Suprapubic skin (tissue), 4 donors: ENCODE measurements at regions not wholly inside any gene's neighbourhood (a gene's known extent, or its start where the extent isn't known, plus 50 kb on each side); places are given as distances from the start of the nearest gene placed in this dataset.

Experiments
- DNase-seq, 2 donors: peaks; one replicate each; pipeline ENCODE4 v3.0.0-alpha.2; 2019; ENCODE audit warnings: low spot score in 2 of 2
- H3K27ac ChIP-seq: fragments of 200-600 bp; sonication (generic); one replicate; pipeline ENCODE4 v1.5.1; 2019
- H3K27me3 ChIP-seq: fragments of 200-600 bp; sonication (generic); one replicate; pipeline ENCODE4 v1.5.1; 2019
- H3K36me3 ChIP-seq: fragments of 200-600 bp; sonication (generic); one replicate; pipeline ENCODE4 v1.5.1; 2019
- H3K4me1 ChIP-seq: fragments of 200-600 bp; sonication (generic); one replicate; pipeline ENCODE4 v1.5.1; 2019
- H3K4me3 ChIP-seq: fragments of 200-600 bp; sonication (generic); one replicate; pipeline ENCODE4 v1.5.1; 2019; ENCODE audit warnings: mild to moderate bottlenecking
- H3K9me3 ChIP-seq: fragments of 200-600 bp; sonication (generic); one replicate; pipeline ENCODE4 v1.5.1; 2019
- EP300 ChIP-seq: sonication (generic); formaldehyde crosslinking; IDR thresholded peaks from one replicate; pipeline ENCODE4 v1.6.1; 2017; ENCODE audit warnings: antibody characterized with exemption
- POLR2A ChIP-seq, 2 donors: fragments of 450-650 bp; IDR thresholded peaks; one replicate each; pipeline ENCODE4 v1.6.1; 2017; ENCODE audit warnings: antibody characterized with exemption in 2 of 2, mild to moderate bottlenecking in 2 of 2, moderate library complexity in 2 of 2
- POLR2AphosphoS5 ChIP-seq, 3 donors: sonication (generic); formaldehyde crosslinking; IDR thresholded peaks; one replicate each; pipeline ENCODE4 v1.6.1; 2017; ENCODE audit warnings: antibody characterized with exemption in 3 of 3
- WGBS: methylation state at CpG from one replicate; pipeline ENCODE4 v1.1.5; 2018; 5-methylcytosine and 5-hydroxymethylcytosine counted together
- TF ChIP-seq, protein P1 (sequence below), 2 donors: fragments of 200-600 bp in 1 of 2; fragments of 450-650 bp in 1 of 2; sonication (generic) in 1 of 2; IDR thresholded peaks; one replicate each; pipeline ENCODE4 v1.5.1; 2016 to 2019; ENCODE audit warnings: antibody characterized with exemption in 2 of 2, mild to moderate bottlenecking in 1 of 2, moderate library complexity in 1 of 2

- WGBS: 60% methylated on average over 3 of the region's 3 CpGs
- H3K36me3 ChIP-seq: no peaks in the 10 kb centered on the region
- no peak overlapping the region for H3K27ac ChIP-seq
- no peaks in the 10 kb centered on the region for H3K27me3 ChIP-seq
- TF ChIP-seq EP300: no peak
- no peak for TF ChIP-seq POLR2A (IDR thresholded peaks at IDR 0.05)
- TF ChIP-seq, protein P1, sequence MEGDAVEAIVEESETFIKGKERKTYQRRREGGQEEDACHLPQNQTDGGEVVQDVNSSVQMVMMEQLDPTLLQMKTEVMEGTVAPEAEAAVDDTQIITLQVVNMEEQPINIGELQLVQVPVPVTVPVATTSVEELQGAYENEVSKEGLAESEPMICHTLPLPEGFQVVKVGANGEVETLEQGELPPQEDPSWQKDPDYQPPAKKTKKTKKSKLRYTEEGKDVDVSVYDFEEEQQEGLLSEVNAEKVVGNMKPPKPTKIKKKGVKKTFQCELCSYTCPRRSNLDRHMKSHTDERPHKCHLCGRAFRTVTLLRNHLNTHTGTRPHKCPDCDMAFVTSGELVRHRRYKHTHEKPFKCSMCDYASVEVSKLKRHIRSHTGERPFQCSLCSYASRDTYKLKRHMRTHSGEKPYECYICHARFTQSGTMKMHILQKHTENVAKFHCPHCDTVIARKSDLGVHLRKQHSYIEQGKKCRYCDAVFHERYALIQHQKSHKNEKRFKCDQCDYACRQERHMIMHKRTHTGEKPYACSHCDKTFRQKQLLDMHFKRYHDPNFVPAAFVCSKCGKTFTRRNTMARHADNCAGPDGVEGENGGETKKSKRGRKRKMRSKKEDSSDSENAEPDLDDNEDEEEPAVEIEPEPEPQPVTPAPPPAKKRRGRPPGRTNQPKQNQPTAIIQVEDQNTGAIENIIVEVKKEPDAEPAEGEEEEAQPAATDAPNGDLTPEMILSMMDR (IDR thresholded peaks at IDR 0.05): no peak
- TF ChIP-seq POLR2AphosphoS5 (IDR thresholded peaks at IDR 0.05): no peak
- H3K4me1 ChIP-seq: peaks cover 17% of the 10 kb centered on the region
- H3K4me3 ChIP-seq: no peak overlapping the region
- no peak for DNase-seq
- H3K9me3 ChIP-seq: no peaks in the 10 kb centered on the region
Observed at GRCh38 chr4:24659241-24659961, 75.0 kb upstream of the DHX15 start.

DNA sequence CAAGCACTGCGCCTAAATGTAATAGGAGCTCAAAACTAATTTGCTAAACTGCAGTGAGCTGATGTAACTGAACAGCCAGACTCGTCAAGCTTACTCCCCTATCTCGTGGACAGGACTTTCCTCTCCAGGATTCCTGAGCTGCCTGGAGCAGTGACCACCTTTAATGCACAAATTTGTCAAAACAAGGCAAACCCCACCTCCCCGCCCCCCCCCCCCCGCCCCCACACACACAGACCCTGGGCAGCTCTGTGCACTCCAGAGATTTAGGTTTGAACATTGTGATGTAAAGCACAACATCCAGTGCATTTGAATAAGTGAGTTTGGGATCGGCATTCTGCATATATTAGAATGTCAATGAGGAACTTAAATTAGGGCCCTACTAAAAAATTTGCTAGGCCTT is 77.7 kb upstream of the DHX15 start:
- WGBS: 80% methylated on average over 5 of the region's 6 CpGs
- Histone ChIP-seq H3K27me3 (no peaks in the 10 kb centered on the region), H3K27ac (no peak overlapping the region), H3K36me3 (no peaks in the 10 kb centered on the region), H3K9me3 (no peaks in the 10 kb centered on the region), H3K4me3 (no peak overlapping the region), H3K4me1 (peaks cover 21% of the 10 kb centered on the region)
- no peak for TF ChIP-seq EP300
- TF ChIP-seq, protein P1 (IDR thresholded peaks at IDR 0.05): no peak
- no peak for TF ChIP-seq POLR2AphosphoS5 (IDR thresholded peaks at IDR 0.05)
- no peak for TF ChIP-seq POLR2A (IDR thresholded peaks at IDR 0.05)
- DNase-seq: no peak

DNA sequence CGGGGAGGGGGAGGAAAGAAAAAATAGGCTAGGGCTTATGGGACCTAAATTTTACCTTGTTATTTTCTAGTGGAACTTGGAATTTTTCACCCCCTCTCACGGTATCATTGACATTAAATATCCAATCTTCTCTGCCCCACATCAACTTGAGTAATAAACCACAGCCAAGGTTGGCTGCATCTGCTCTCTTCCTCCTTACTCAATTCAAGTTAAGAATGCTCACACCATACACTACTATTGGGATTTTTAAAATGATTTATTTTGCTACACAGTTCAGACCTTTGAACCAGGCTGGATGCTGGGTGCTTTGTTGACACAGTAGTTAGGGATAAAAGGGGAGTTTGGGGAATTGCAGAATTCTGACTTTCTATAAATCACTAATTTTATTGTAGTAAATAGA is 78.2 kb upstream of the DHX15 start:
- H3K4me1 ChIP-seq: peaks cover 21% of the 10 kb centered on the region
- no peak for DNase-seq
- 75% methylated on average over 2 of the region's 2 CpGs for WGBS
- TF ChIP-seq, protein P1 (IDR thresholded peaks at IDR 0.05): no peak
- TF ChIP-seq POLR2AphosphoS5 (IDR thresholded peaks at IDR 0.05): no peak
- TF ChIP-seq EP300: no peak
- no peak for TF ChIP-seq POLR2A (IDR thresholded peaks at IDR 0.05)
- H3K9me3 ChIP-seq: no peaks in the 10 kb centered on the region
- no peak overlapping the region for H3K4me3 ChIP-seq
- no peaks in the 10 kb centered on the region for H3K36me3 ChIP-seq
- no peak overlapping the region for H3K27ac ChIP-seq
- no peaks in the 10 kb centered on the region for H3K27me3 ChIP-seq

DNA sequence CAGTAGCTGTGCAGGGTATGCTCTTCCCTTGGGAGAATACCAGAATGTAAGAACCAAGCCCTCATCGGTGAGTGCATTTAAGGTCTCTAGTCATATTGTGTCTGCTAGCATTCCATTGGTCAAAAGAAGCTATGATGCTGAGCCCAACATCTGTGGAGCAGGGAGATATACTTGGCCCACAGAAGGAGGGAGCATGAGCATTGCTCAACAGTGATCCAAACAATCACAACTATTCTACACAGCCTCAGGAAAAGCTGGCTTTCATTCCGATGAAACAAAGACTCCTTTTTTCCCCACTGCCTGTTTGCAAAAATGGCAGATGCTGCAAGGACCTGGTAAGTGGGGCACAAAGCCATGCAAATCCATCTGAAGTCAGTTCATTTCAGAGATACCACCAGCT is 80.6 kb upstream of the DHX15 start:
- DNase-seq: no peak
- Histone ChIP-seq H3K9me3 (no peaks in the 10 kb centered on the region), H3K27ac (no peak overlapping the region), H3K4me1 (peaks cover 4% of the 10 kb centered on the region), H3K4me3 (no peak overlapping the region), H3K36me3 (no peaks in the 10 kb centered on the region), H3K27me3 (no peaks in the 10 kb centered on the region)
- TF ChIP-seq, protein P1 (IDR thresholded peaks at IDR 0.05): no peak
- TF ChIP-seq POLR2AphosphoS5 (IDR thresholded peaks at IDR 0.05) (no peak), POLR2A (IDR thresholded peaks at IDR 0.05) (no peak), EP300 (no peak)
- 29% methylated on average over 2 of the region's 2 CpGs for WGBS

- Histone ChIP-seq H3K27me3 (no peaks in the 10 kb centered on the region), H3K4me3 (no peak overlapping the region), H3K27ac (no peak overlapping the region), H3K9me3 (no peaks in the 10 kb centered on the region), H3K36me3 (no peaks in the 10 kb centered on the region), H3K4me1 (peaks cover 4% of the 10 kb centered on the region)
- DNase-seq: no peak
- WGBS: 57% methylated on average over 3 of the region's 3 CpGs
- TF ChIP-seq, protein P1 (IDR thresholded peaks at IDR 0.05): no peak
- TF ChIP-seq EP300: no peak
- no peak for TF ChIP-seq POLR2A (IDR thresholded peaks at IDR 0.05)
- no peak for TF ChIP-seq POLR2AphosphoS5 (IDR thresholded peaks at IDR 0.05)
Observed at GRCh38 chr4:24666316-24666715, 82.0 kb upstream of the DHX15 start.
